ENCODE measurements at regions not wholly inside any gene's neighbourhood (a gene's known extent, or its start where the extent isn't known, plus 50 kb on each side); places are given as distances from the start of the nearest gene placed in this dataset.

DNA sequence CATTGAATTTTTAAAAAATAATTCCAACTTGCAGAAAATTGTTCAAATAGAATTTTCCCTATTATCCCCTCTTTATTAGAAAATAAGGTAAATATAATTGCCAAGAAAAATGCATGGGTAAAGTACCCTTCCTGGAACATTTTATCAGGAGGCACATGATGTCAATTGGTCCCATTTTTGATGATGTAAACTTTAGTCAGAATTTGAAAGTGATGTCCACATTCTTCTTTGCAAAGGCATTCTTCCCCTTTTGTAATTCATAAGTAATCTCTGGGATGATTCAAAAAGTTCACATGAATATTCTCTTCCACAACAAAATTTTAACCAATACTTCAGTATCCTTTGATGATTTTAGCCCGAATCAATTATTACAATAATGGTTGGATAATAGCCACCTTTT is 86.9 kb upstream of the ANO3 start:
- TF ChIP-seq, protein P1, sequence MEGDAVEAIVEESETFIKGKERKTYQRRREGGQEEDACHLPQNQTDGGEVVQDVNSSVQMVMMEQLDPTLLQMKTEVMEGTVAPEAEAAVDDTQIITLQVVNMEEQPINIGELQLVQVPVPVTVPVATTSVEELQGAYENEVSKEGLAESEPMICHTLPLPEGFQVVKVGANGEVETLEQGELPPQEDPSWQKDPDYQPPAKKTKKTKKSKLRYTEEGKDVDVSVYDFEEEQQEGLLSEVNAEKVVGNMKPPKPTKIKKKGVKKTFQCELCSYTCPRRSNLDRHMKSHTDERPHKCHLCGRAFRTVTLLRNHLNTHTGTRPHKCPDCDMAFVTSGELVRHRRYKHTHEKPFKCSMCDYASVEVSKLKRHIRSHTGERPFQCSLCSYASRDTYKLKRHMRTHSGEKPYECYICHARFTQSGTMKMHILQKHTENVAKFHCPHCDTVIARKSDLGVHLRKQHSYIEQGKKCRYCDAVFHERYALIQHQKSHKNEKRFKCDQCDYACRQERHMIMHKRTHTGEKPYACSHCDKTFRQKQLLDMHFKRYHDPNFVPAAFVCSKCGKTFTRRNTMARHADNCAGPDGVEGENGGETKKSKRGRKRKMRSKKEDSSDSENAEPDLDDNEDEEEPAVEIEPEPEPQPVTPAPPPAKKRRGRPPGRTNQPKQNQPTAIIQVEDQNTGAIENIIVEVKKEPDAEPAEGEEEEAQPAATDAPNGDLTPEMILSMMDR (IDR thresholded peaks at IDR 0.05; ENCODE audit: low read depth, low read length) = no peak
- TF ChIP-seq EZH2phosphoT487 (IDR thresholded peaks at IDR 0.05; ENCODE audit: low read depth) = no peak
